GM23338 (cell line): ENCODE measurements at regions not wholly inside any gene's neighbourhood (a gene's known extent, or its start where the extent isn't known, plus 50 kb on each side); places are given as distances from the start of the nearest gene placed in this dataset.

Source experiments
- ATAC-seq: fragments of 200-7000 bp; cut with Tn5 transposase; 3 replicates; pipeline ENCODE4 v1.9.1; 2020
- DNase-seq: peaks from one replicate; pipeline ENCODE4 v3.0.0-alpha.2; 2015; ENCODE audit warnings: low spot score
- H2AFZ ChIP-seq: fragments of 200-600 bp; sonication (generic); 2 replicates; pipeline ENCODE4 v1.8.0; 2016; ENCODE audit warnings: antibody characterized with exemption, mild to moderate bottlenecking, moderate library complexity
- H3F3A ChIP-seq: fragments of 200-600 bp; sonication (generic); replicated peaks from 2 replicates; pipeline ENCODE4 v1.8.0; 2017; ENCODE audit warnings: antibody characterized with exemption, mixed run types, low read depth
- H3K27ac ChIP-seq: fragments of 200-600 bp; sonication (generic); 2 replicates; pipeline ENCODE4 v1.6.1; 2016; ENCODE audit warnings: low read depth
- H3K27me3 ChIP-seq: fragments of 200-600 bp; sonication (generic); 2 replicates; pipeline ENCODE4 v1.8.0; 2016; ENCODE audit warnings: mild to moderate bottlenecking, mixed run types, moderate library complexity; ENCODE audit not compliant: insufficient read depth
- H3K36me3 ChIP-seq: fragments of 200-600 bp; sonication (generic); 2 replicates; pipeline ENCODE4 v1.8.0; 2016; ENCODE audit warnings: mild to moderate bottlenecking; ENCODE audit not compliant: insufficient read depth
- H3K4me1 ChIP-seq: fragments of 200-600 bp; sonication (generic); 2 replicates; pipeline ENCODE4 v1.8.0; 2016; ENCODE audit warnings: mild to moderate bottlenecking, moderate library complexity; ENCODE audit not compliant: insufficient read depth
- H3K4me2 ChIP-seq: fragments of 200-600 bp; sonication (generic); 2 replicates; pipeline ENCODE4 v1.7.1; 2017; ENCODE audit warnings: mixed run types
- H3K4me3 ChIP-seq: fragments of 200-600 bp; sonication (generic); 2 replicates; pipeline ENCODE4 v1.6.1; 2016; ENCODE audit warnings: mixed run types
- H3K79me2 ChIP-seq: fragments of 200-600 bp; sonication (generic); replicated peaks from 2 replicates; pipeline ENCODE4 v1.8.0; 2017; ENCODE audit warnings: mild to moderate bottlenecking; ENCODE audit not compliant: insufficient read depth
- H3K9me2 ChIP-seq: fragments of 200-600 bp; sonication (generic); 2 replicates; pipeline ENCODE4 v1.8.0; 2017; ENCODE audit not compliant: insufficient read depth
- H4K20me1 ChIP-seq: fragments of 200-600 bp; sonication (generic); replicated peaks from 2 replicates; pipeline ENCODE4 v1.8.0; 2017; ENCODE audit warnings: mild to moderate bottlenecking; ENCODE audit not compliant: insufficient read depth
- H3K27ac Mint-ChIP-seq: 2 replicates; pipeline ENCODE4 v1.8.0; 2020; ENCODE audit warnings: inconsistent platforms, mild to moderate bottlenecking, moderate library complexity, mixed read lengths
- H3K27me3 Mint-ChIP-seq: 3 replicates; pipeline ENCODE4 v1.8.0; 2022; ENCODE audit warnings: low read depth, mild to moderate bottlenecking, moderate library complexity, mixed read lengths, inconsistent platforms; ENCODE audit not compliant: insufficient read depth, poor library complexity
- H3K36me3 Mint-ChIP-seq: 3 replicates; pipeline ENCODE4 v1.8.0; 2021; ENCODE audit warnings: low read depth, mild to moderate bottlenecking, inconsistent platforms, moderate library complexity, mixed read lengths
- H3K4me1 Mint-ChIP-seq: 3 replicates; pipeline ENCODE4 v1.8.0; 2020; ENCODE audit warnings: mild to moderate bottlenecking, inconsistent platforms, mixed read lengths
- H3K4me3 Mint-ChIP-seq: 3 replicates; pipeline ENCODE4 v1.8.0; 2021; ENCODE audit warnings: moderate library complexity, mild to moderate bottlenecking, inconsistent platforms, mixed read lengths
- H3K9me3 Mint-ChIP-seq: 3 replicates; pipeline ENCODE4 v1.8.0; 2020; ENCODE audit warnings: moderate library complexity, mild to moderate bottlenecking, inconsistent platforms, mixed read lengths
- CREB1 ChIP-seq: fragments of 250-450 bp; sonication (Bioruptor Pico); IDR thresholded peaks from 2 replicates; pipeline ENCODE4 v1.5.0; 2020; ENCODE audit warnings: low read depth, mild to moderate bottlenecking, moderate library complexity
- CTCF ChIP-seq, 2 experiments: fragments of 200-600 bp in 1 of 2; sonication (generic) in 1 of 2; conservative IDR thresholded peaks; 2 replicates each; pipeline versions ENCODE4 v1.5.1 to v1.6.1; 2016 to 2017; ENCODE audit warnings: antibody characterized with exemption in 2 of 2, low read depth in 2 of 2, mild to moderate bottlenecking in 2 of 2, moderate library complexity in 1 of 2
- ETS1 ChIP-seq: IDR thresholded peaks from 2 replicates; pipeline ENCODE4 v1.6.1; 2016; ENCODE audit warnings: antibody characterized with exemption
- EZH2 ChIP-seq: fragments of 200-600 bp; sonication (generic); IDR thresholded peaks from one replicate; pipeline ENCODE4 v1.8.0; 2017; ENCODE audit warnings: antibody characterized with exemption, mild to moderate bottlenecking, low read depth; ENCODE audit not compliant: unreplicated experiment
- EZH2phosphoT487 ChIP-seq: fragments of 200-600 bp; sonication (generic); IDR thresholded peaks from one replicate; pipeline ENCODE4 v1.8.1; 2018; ENCODE audit warnings: antibody characterized with exemption; ENCODE audit not compliant: unreplicated experiment
- NANOG ChIP-seq: IDR thresholded peaks from 2 replicates; pipeline ENCODE4 v1.6.1; 2016; ENCODE audit warnings: antibody characterized with exemption, borderline replicate concordance
- POLR2AphosphoS5 ChIP-seq: IDR thresholded peaks from 2 replicates; pipeline ENCODE4 v1.6.1; 2016; ENCODE audit warnings: antibody characterized with exemption, low read depth
- STAT1 ChIP-seq: IDR thresholded peaks from one replicate; pipeline ENCODE4 v1.6.1; 2016; ENCODE audit warnings: antibody characterized with exemption; ENCODE audit not compliant: unreplicated experiment
- ZNF114 ChIP-seq: fragments of 250-450 bp; sonication (Bioruptor Pico); IDR thresholded peaks from 2 replicates; pipeline ENCODE4 v1.5.0; 2020; ENCODE audit warnings: mild to moderate bottlenecking, moderate library complexity
- ZNF462 ChIP-seq: fragments of 250-450 bp; sonication (Bioruptor Pico); IDR thresholded peaks from 2 replicates; pipeline ENCODE4 v1.5.0; 2020; ENCODE audit warnings: mild to moderate bottlenecking, moderate library complexity

- TF ChIP-seq ZNF462 (no peak), NANOG (no peak), CREB1 (no peak), ETS1 (no peak), EZH2 (no peak), POLR2AphosphoS5 (no peak), CTCF (conservative IDR thresholded peaks at IDR 0.05; ENCODE audit: low read depth in 2 of 2) (no peak), STAT1 (no peak), ZNF114 (CRISPR knock-in tag) (no peak), EZH2phosphoT487 (no peak)
- no peak overlapping the region for H3K27ac Mint-ChIP-seq
- Histone ChIP-seq H3K27me3 (no peaks in the 10 kb centered on the region), H3K4me2 (no peak overlapping the region), H3K79me2 (no peaks in the 10 kb centered on the region), H3F3A (no peaks in the 10 kb centered on the region), H3K27ac (no peak overlapping the region), H2AFZ (no peak overlapping the region), H3K4me3 (no peak overlapping the region), H3K4me1 (no peaks in the 10 kb centered on the region), H3K36me3 (no peaks in the 10 kb centered on the region), H3K9me2 (no peaks in the 10 kb centered on the region), H4K20me1 (no peaks in the 10 kb centered on the region)
- H3K4me3 Mint-ChIP-seq: no peak overlapping the region
- H3K4me1 Mint-ChIP-seq: no peaks in the 10 kb centered on the region; the same call in 2 of the 3 replicates
- DNase-seq (no peak), ATAC-seq (no peak)
- no peaks in the 10 kb centered on the region for H3K9me3 Mint-ChIP-seq
- H3K27me3 Mint-ChIP-seq: peaks cover 2% of the 10 kb centered on the region
- H3K36me3 Mint-ChIP-seq: no peaks in the 10 kb centered on the region
Observed at GRCh38 chr12:24034894-24035293, 85.4 kb upstream of the SOX5 start.
